ENCODE measurements at regions not wholly inside any gene's neighbourhood (a gene's known extent, or its start where the extent isn't known, plus 50 kb on each side); places are given as distances from the start of the nearest gene placed in this dataset.
"Not testable (repeated sequence)": the region's sequence is repeated elsewhere in the genome, so short reads cannot be mapped to it uniquely, and the experiment has no call there.

- H3K9me3 Mint-ChIP-seq: peaks cover 0 to 2% (median 0%) of the 10 kb centered on the region in 3 donors
- no peaks in the 10 kb centered on the region for H3K4me1 Mint-ChIP-seq
- H3K27ac Mint-ChIP-seq: no peak overlapping the region
- peaks cover 2% of the 10 kb centered on the region for H3K27me3 Mint-ChIP-seq
- H3K4me3 Mint-ChIP-seq: no peak overlapping the region
- no peaks in the 10 kb centered on the region for H3K36me3 Mint-ChIP-seq
Measured at GRCh38 chr5:50898966-50899365, 232.5 kb downstream of the PARP8 start.

GRCh38 chr5:50900952-50901510 lies 234.6 kb downstream of the PARP8 start:
- peaks cover 0 to 2% (median 0%) of the 10 kb centered on the region in 3 donors for H3K9me3 Mint-ChIP-seq
- H3K4me3 Mint-ChIP-seq: no peak overlapping the region
- H3K4me1 Mint-ChIP-seq: no peaks in the 10 kb centered on the region
- no peaks in the 10 kb centered on the region for H3K36me3 Mint-ChIP-seq
- no peak overlapping the region for H3K27ac Mint-ChIP-seq
- peaks cover 2% of the 10 kb centered on the region for H3K27me3 Mint-ChIP-seq

GRCh38 chr5:50903651-50904050 lies 237.2 kb downstream of the PARP8 start:
- Mint-ChIP-seq H3K9me3 (peaks cover 0 to 2% (median 0%) of the 10 kb centered on the region in 3 donors), H3K27me3 (peaks cover 2% of the 10 kb centered on the region), H3K36me3 (no peaks in the 10 kb centered on the region), H3K4me3 (no peak overlapping the region), H3K4me1 (no peaks in the 10 kb centered on the region), H3K27ac (no peak overlapping the region)

GRCh38 chr5:50905996-50906570 lies 239.6 kb downstream of the PARP8 start:
- H3K4me1 Mint-ChIP-seq: no peaks in the 10 kb centered on the region

GRCh38 chr5:50920160-50920559 lies 253.7 kb downstream of the PARP8 start:
- H3K27ac Mint-ChIP-seq, H3K36me3 Mint-ChIP-seq, H3K4me3 Mint-ChIP-seq, H3K27me3 Mint-ChIP-seq, H3K4me1 Mint-ChIP-seq, H3K9me3 Mint-ChIP-seq: not testable (repeated sequence)

More at GRCh38 chr5:50905996-50906570, 239.6 kb downstream of the PARP8 start:
- Mint-ChIP-seq H3K9me3 (no peaks in the 10 kb centered on the region), H3K27me3 (peaks cover 5% of the 10 kb centered on the region), H3K4me3 (no peak overlapping the region), H3K27ac (no peak overlapping the region), H3K36me3 (no peaks in the 10 kb centered on the region)

- Mint-ChIP-seq H3K4me3 (no peak overlapping the region), H3K27ac (no peak overlapping the region), H3K4me1 (no peaks in the 10 kb centered on the region), H3K9me3 (peaks cover 0 to 2% (median 0%) of the 10 kb centered on the region in 3 donors), H3K27me3 (peaks cover 5% of the 10 kb centered on the region), H3K36me3 (no peaks in the 10 kb centered on the region)
Measured at GRCh38 chr5:50921366-50922133, 255.1 kb downstream of the PARP8 start.

- not testable (repeated sequence) for H3K4me1 Mint-ChIP-seq, H3K9me3 Mint-ChIP-seq, H3K4me3 Mint-ChIP-seq, H3K36me3 Mint-ChIP-seq, H3K27ac Mint-ChIP-seq, H3K27me3 Mint-ChIP-seq
Measured at GRCh38 chr5:50922134-50922941, 255.9 kb downstream of the PARP8 start.

- H3K27ac Mint-ChIP-seq: no peak overlapping the region
- no peaks in the 10 kb centered on the region for H3K36me3 Mint-ChIP-seq
- H3K4me1 Mint-ChIP-seq: no peaks in the 10 kb centered on the region
- no peaks in the 10 kb centered on the region for H3K9me3 Mint-ChIP-seq
- peak overlapping the region in 1 of 4 donors; percentile 63 for H3K4me3 Mint-ChIP-seq
- H3K27me3 Mint-ChIP-seq: peaks cover 5% of the 10 kb centered on the region
Measured at GRCh38 chr5:50922942-50923767, 256.7 kb downstream of the PARP8 start.

GRCh38 chr5:50923768-50924494 lies 257.5 kb downstream of the PARP8 start:
- H3K36me3 Mint-ChIP-seq: no peaks in the 10 kb centered on the region
- no peak overlapping the region for H3K27ac Mint-ChIP-seq
- H3K9me3 Mint-ChIP-seq: no peaks in the 10 kb centered on the region
- H3K4me1 Mint-ChIP-seq: no peaks in the 10 kb centered on the region
- no peak overlapping the region for H3K4me3 Mint-ChIP-seq
- H3K27me3 Mint-ChIP-seq: peaks cover 5% of the 10 kb centered on the region

- no peak overlapping the region for H3K27ac Mint-ChIP-seq
- H3K4me3 Mint-ChIP-seq: no peak overlapping the region
- no peaks in the 10 kb centered on the region for H3K4me1 Mint-ChIP-seq
- peaks cover 6% of the 10 kb centered on the region for H3K27me3 Mint-ChIP-seq
- H3K36me3 Mint-ChIP-seq: peaks cover 2% of the 10 kb centered on the region
- H3K9me3 Mint-ChIP-seq: no peaks in the 10 kb centered on the region
Measured at GRCh38 chr5:50927953-50928352, 261.5 kb downstream of the PARP8 start.

GRCh38 chr5:50929174-50929573 lies 262.7 kb downstream of the PARP8 start:
- Mint-ChIP-seq H3K27me3 (peaks cover 2% of the 10 kb centered on the region), H3K4me1 (no peaks in the 10 kb centered on the region), H3K36me3 (peaks cover 2% of the 10 kb centered on the region), H3K9me3 (no peaks in the 10 kb centered on the region), H3K4me3 (no peak overlapping the region), H3K27ac (no peak overlapping the region)

GRCh38 chr5:50934343-50934742 lies 267.9 kb downstream of the PARP8 start:
- peaks cover under 1% of the 10 kb centered on the region for H3K36me3 Mint-ChIP-seq
- no peak overlapping the region for H3K27ac Mint-ChIP-seq
- H3K4me1 Mint-ChIP-seq: no peaks in the 10 kb centered on the region
- no peak overlapping the region for H3K4me3 Mint-ChIP-seq
- H3K27me3 Mint-ChIP-seq: peaks cover 2% of the 10 kb centered on the region
- H3K9me3 Mint-ChIP-seq: no peaks in the 10 kb centered on the region

GRCh38 chr5:50945139-50945538 lies 278.7 kb downstream of the PARP8 start:
- Mint-ChIP-seq H3K4me1 (peaks cover 0 to 1% (median 0%) of the 10 kb centered on the region in 3 donors), H3K9me3 (peaks cover 0 to 13% (median 11%) of the 10 kb centered on the region in 3 donors), H3K36me3 (no peaks in the 10 kb centered on the region), H3K27ac (no peak overlapping the region), H3K4me3 (no peak overlapping the region), H3K27me3 (no peaks in the 10 kb centered on the region)
